Astrocyte (in vitro differentiated cells and primary cell): ENCODE measurements at regions not wholly inside any gene's neighbourhood (a gene's known extent, or its start where the extent isn't known, plus 50 kb on each side); places are given as distances from the start of the nearest gene placed in this dataset.

Experiments
- DNase-seq: peaks from one replicate; pipeline ENCODE4 v3.0.0-alpha.2; 2010; ENCODE audit warnings: low read depth
- FAIRE-seq: peaks from 2 replicates; lab custom pipeline; 2011; peaks lifted over from hg19 to GRCh38; lab: Jason Lieb, UNC
- H2AFZ ChIP-seq: 2 replicates; pipeline ENCODE4 v1.6.0; 2012; ENCODE audit warnings: low read depth, low read length, inconsistent platforms
- H3K27ac ChIP-seq: 2 replicates; pipeline ENCODE4 v1.5.1; 2011; ENCODE audit warnings: low read depth, low read length, inconsistent platforms
- H3K27me3 ChIP-seq: 2 replicates; pipeline ENCODE4 v1.6.0; 2011; ENCODE audit warnings: low read length, inconsistent platforms; ENCODE audit not compliant: insufficient read depth
- H3K36me3 ChIP-seq: 2 replicates; pipeline ENCODE4 v1.5.1; 2011; ENCODE audit warnings: low read length, inconsistent platforms; ENCODE audit not compliant: insufficient read depth
- H3K4me1 ChIP-seq: 2 replicates; pipeline ENCODE4 v1.5.1; 2011; ENCODE audit warnings: low read length, inconsistent platforms; ENCODE audit not compliant: insufficient read depth
- H3K4me2 ChIP-seq: 2 replicates; pipeline ENCODE4 v1.6.0; 2012; ENCODE audit warnings: low read length, inconsistent platforms
- H3K4me3 ChIP-seq: 2 replicates; pipeline ENCODE4 v1.5.1; 2011; ENCODE audit warnings: low read depth, mild to moderate bottlenecking, low read length, inconsistent platforms; ENCODE audit not compliant: insufficient read depth
- H3K79me2 ChIP-seq: 2 replicates; pipeline ENCODE4 v1.6.0; 2012; ENCODE audit warnings: mild to moderate bottlenecking, low read length, inconsistent platforms; ENCODE audit not compliant: insufficient read depth
- H3K9ac ChIP-seq: 2 replicates; pipeline ENCODE4 v1.6.0; 2012; ENCODE audit warnings: mild to moderate bottlenecking, low read length, inconsistent platforms
- H3K9me3 ChIP-seq: 2 replicates; pipeline ENCODE4 v1.5.1; 2012; ENCODE audit warnings: low read depth, mild to moderate bottlenecking, low read length, inconsistent platforms; ENCODE audit not compliant: insufficient read depth
- H4K20me1 ChIP-seq: 2 replicates; pipeline ENCODE4 v1.6.0; 2012; ENCODE audit warnings: low read length, inconsistent platforms; ENCODE audit not compliant: insufficient read depth
- H3K27ac Mint-ChIP-seq: one replicate; pipeline ENCODE4 v1.8.0; 2021; ENCODE audit warnings: mild to moderate bottlenecking, mixed read lengths; ENCODE audit not compliant: unreplicated experiment
- H3K27me3 Mint-ChIP-seq: one replicate; pipeline ENCODE4 v1.8.0; 2021; ENCODE audit warnings: low read depth, mixed read lengths; ENCODE audit not compliant: unreplicated experiment
- H3K36me3 Mint-ChIP-seq: one replicate; pipeline ENCODE4 v1.8.0; 2021; ENCODE audit warnings: low read depth, mixed read lengths; ENCODE audit not compliant: unreplicated experiment
- H3K4me1 Mint-ChIP-seq: one replicate; pipeline ENCODE4 v1.8.0; 2021; ENCODE audit warnings: low read depth, mixed read lengths; ENCODE audit not compliant: unreplicated experiment
- H3K4me3 Mint-ChIP-seq: one replicate; pipeline ENCODE4 v1.8.0; 2021; ENCODE audit warnings: mild to moderate bottlenecking, moderate library complexity, mixed read lengths; ENCODE audit not compliant: unreplicated experiment
- H3K9me3 Mint-ChIP-seq: one replicate; pipeline ENCODE4 v1.8.0; 2021; ENCODE audit warnings: mild to moderate bottlenecking, mixed read lengths; ENCODE audit not compliant: unreplicated experiment
- EZH2 ChIP-seq: IDR thresholded peaks from 2 replicates; pipeline ENCODE4 v1.6.1; 2012; ENCODE audit warnings: mild to moderate bottlenecking, low read length, inconsistent platforms; ENCODE audit not compliant: insufficient read depth
- TF ChIP-seq, protein P1 (sequence below): IDR thresholded peaks from 2 replicates; pipeline ENCODE4 v1.5.1; 2011; ENCODE audit warnings: low read depth, mild to moderate bottlenecking, inconsistent platforms, low read length, moderate library complexity; ENCODE audit not compliant: insufficient read depth

DNA sequence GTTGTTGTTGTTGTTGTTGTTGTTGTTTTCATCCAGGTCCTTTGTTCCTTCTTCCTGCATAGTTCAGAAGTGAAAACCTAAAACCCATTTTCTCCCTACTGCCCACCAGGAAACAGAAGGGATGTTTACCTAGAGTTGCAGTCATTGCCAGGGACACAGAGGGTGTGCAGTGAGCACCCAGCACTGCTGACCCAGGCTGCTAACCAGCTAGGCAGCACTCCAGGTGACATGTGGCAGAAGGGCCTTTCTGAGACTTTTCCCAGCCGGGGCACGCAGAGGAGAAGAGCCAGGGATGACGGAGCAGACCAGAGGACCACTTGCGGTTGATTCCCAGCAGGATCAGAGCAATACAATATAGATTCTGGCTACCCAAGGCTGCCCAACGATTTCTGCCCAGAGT lies 286.3 kb downstream of the BCL11A start:
- Histone ChIP-seq H3K36me3 (no peaks in the 10 kb centered on the region), H3K9ac (no peak overlapping the region), H4K20me1 (no peaks in the 10 kb centered on the region), H3K9me3 (no peaks in the 10 kb centered on the region), H3K4me3 (no peak overlapping the region), H2AFZ (no peak overlapping the region), H3K27me3 (no peaks in the 10 kb centered on the region), H3K79me2 (no peaks in the 10 kb centered on the region), H3K4me2 (no peak overlapping the region), H3K4me1 (no peaks in the 10 kb centered on the region), H3K27ac (no peak overlapping the region)
- DNase-seq = no peak
- FAIRE-seq = no peak
- H3K9me3 Mint-ChIP-seq = peaks cover 9% of the 10 kb centered on the region
- no peaks in the 10 kb centered on the region for H3K4me1 Mint-ChIP-seq
- no peak overlapping the region for H3K27ac Mint-ChIP-seq
- TF ChIP-seq, protein P1, sequence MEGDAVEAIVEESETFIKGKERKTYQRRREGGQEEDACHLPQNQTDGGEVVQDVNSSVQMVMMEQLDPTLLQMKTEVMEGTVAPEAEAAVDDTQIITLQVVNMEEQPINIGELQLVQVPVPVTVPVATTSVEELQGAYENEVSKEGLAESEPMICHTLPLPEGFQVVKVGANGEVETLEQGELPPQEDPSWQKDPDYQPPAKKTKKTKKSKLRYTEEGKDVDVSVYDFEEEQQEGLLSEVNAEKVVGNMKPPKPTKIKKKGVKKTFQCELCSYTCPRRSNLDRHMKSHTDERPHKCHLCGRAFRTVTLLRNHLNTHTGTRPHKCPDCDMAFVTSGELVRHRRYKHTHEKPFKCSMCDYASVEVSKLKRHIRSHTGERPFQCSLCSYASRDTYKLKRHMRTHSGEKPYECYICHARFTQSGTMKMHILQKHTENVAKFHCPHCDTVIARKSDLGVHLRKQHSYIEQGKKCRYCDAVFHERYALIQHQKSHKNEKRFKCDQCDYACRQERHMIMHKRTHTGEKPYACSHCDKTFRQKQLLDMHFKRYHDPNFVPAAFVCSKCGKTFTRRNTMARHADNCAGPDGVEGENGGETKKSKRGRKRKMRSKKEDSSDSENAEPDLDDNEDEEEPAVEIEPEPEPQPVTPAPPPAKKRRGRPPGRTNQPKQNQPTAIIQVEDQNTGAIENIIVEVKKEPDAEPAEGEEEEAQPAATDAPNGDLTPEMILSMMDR = no peak
- TF ChIP-seq EZH2 = no peak
- no peaks in the 10 kb centered on the region for H3K36me3 Mint-ChIP-seq
- H3K27me3 Mint-ChIP-seq = peaks cover 12% of the 10 kb centered on the region
- no peak overlapping the region for H3K4me3 Mint-ChIP-seq

DNA sequence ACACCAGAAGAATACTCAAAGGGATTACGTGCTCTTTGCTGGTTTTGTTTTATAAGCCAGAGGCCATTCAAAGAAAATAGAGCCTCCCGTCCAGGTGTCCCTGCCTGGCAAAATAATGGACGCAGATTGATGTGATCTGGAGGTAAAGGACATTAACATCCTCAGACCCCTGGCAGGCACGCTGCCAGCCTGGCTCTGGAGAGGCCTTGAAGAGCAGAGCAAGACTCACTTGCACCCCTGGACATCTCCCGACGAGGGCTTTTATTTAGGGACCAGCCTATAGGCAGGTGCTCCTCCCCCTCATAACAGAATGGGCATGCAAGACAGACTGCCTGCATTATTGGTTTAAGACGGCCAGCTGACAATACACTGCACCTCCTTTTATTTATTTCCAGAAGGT lies 291.3 kb downstream of the BCL11A start:
- no peak for DNase-seq
- Mint-ChIP-seq H3K36me3 (no peaks in the 10 kb centered on the region), H3K4me1 (peaks cover 5% of the 10 kb centered on the region), H3K9me3 (peaks cover 9% of the 10 kb centered on the region), H3K4me3 (no peak overlapping the region), H3K27ac (no peak overlapping the region), H3K27me3 (peaks cover 14% of the 10 kb centered on the region)
- H3K79me2 ChIP-seq = no peaks in the 10 kb centered on the region
- H3K9ac ChIP-seq = no peak overlapping the region
- no peak overlapping the region for H2AFZ ChIP-seq
- H3K9me3 ChIP-seq = no peaks in the 10 kb centered on the region
- H3K4me3 ChIP-seq = no peak overlapping the region
- H3K4me2 ChIP-seq = no peak overlapping the region
- H3K27me3 ChIP-seq = no peaks in the 10 kb centered on the region
- no peak for FAIRE-seq
- no peaks in the 10 kb centered on the region for H4K20me1 ChIP-seq
- H3K36me3 ChIP-seq = no peaks in the 10 kb centered on the region
- H3K27ac ChIP-seq = no peak overlapping the region
- no peaks in the 10 kb centered on the region for H3K4me1 ChIP-seq
- TF ChIP-seq, protein P1 = no peak
- TF ChIP-seq EZH2 = no peak

DNA sequence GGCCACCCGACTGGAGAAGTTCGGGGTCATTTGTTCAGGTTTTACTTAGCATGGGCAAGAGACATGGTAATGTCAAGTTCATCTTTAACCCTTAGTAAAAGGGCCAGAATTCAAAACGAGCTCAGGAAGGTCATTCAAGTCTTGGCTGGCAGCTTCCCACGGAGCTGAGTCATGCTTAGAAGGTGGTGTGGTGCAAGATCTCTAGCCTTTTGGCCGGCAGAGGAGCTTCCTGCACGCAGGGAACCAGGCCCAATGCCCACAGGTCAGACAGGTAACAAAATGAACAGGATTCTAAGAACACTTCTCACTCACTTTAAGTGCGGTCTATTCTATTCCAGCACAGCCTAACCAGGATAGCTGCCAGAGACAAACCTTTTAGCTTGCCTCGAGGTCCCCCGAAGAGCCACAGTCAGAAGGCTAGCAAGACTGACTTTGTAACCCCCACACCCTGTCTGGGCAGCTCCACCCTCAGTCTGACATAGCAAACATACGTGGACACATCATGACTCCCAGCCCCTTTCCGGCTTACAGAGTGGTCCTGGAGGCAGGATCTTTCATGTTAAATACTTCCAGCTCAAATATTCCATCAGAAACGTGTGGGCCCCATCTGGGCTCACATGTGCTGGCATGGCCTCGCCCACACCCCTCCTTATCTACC lies 292.7 kb downstream of the BCL11A start:
- Histone ChIP-seq H3K27ac (no peak overlapping the region), H3K27me3 (no peaks in the 10 kb centered on the region), H3K4me1 (no peaks in the 10 kb centered on the region), H3K79me2 (no peaks in the 10 kb centered on the region), H3K9me3 (no peaks in the 10 kb centered on the region), H4K20me1 (no peaks in the 10 kb centered on the region), H2AFZ (no peak overlapping the region), H3K4me3 (no peak overlapping the region), H3K36me3 (no peaks in the 10 kb centered on the region), H3K9ac (no peak overlapping the region), H3K4me2 (no peak overlapping the region)
- H3K27me3 Mint-ChIP-seq = peaks cover 18% of the 10 kb centered on the region
- peaks cover 5% of the 10 kb centered on the region for H3K4me1 Mint-ChIP-seq
- no peak overlapping the region for H3K27ac Mint-ChIP-seq
- DNase-seq = no peak
- no peak for FAIRE-seq
- TF ChIP-seq EZH2 = no peak
- no peak overlapping the region for H3K4me3 Mint-ChIP-seq
- peaks cover 9% of the 10 kb centered on the region for H3K9me3 Mint-ChIP-seq
- no peaks in the 10 kb centered on the region for H3K36me3 Mint-ChIP-seq
